ENCODE measurements at regions not wholly inside any gene's neighbourhood (a gene's known extent, or its start where the extent isn't known, plus 50 kb on each side); places are given as distances from the start of the nearest gene placed in this dataset.

GRCh38 chr18:75638776-75639471 lies 211.4 kb upstream of the SMIM21 start:
- H3K4me3 ChIP-seq (ENCODE audit: low read length in 3 of 3) = peak overlapping the region in 1 of 3 donors; percentile 25
- no peak for TF ChIP-seq CTCF (IDR thresholded peaks at IDR 0.05; ENCODE audit: borderline replicate concordance, extremely low read depth, insufficient read depth)
- DNase-seq (peak; percentile 19 to 74 (median 46)), FAIRE-seq (no peak)
- H3K27ac ChIP-seq (ENCODE audit: low read depth in 2 of 2, low read length in 2 of 2) = no peak overlapping the region
- H3K36me3 ChIP-seq (ENCODE audit: control insufficient read depth in 2 of 3, insufficient read depth in 3 of 3, low read length in 3 of 3) = no peaks in the 10 kb centered on the region
- intact Hi-C loops (cut with DNase I) = no loop called here
- H3K4me1 ChIP-seq (ENCODE audit: control insufficient read depth in 2 of 3, insufficient read depth in 2 of 3, low read depth in 1 of 3, low read length in 3 of 3) = peaks cover 0 to 2% (median 0%) of the 10 kb centered on the region in 3 donors
- H3K9ac ChIP-seq (ENCODE audit: low read length in 3 of 3) = no peak overlapping the region
- no peaks in the 10 kb centered on the region for H3K27me3 ChIP-seq (ENCODE audit: control insufficient read depth, insufficient read depth, low read length)
- H3K9me3 ChIP-seq (ENCODE audit: control insufficient read depth in 2 of 3, insufficient read depth in 1 of 3, low read length in 3 of 3) = no peaks in the 10 kb centered on the region

GRCh38 chr18:75638223-75638775 lies 210.8 kb upstream of the SMIM21 start:
- H3K4me3 ChIP-seq (ENCODE audit: low read length in 3 of 3) = peak overlapping the region in 2 of 3 donors; percentile 17 to 25
- no peak for FAIRE-seq
- intact Hi-C loops (cut with DNase I) = no loop called here

GRCh38 chr18:75635096-75635495 lies 207.6 kb upstream of the SMIM21 start:
- H3K36me3 ChIP-seq (ENCODE audit: control insufficient read depth in 2 of 3, insufficient read depth in 3 of 3, low read length in 3 of 3) = no peaks in the 10 kb centered on the region
- H3K4me1 ChIP-seq (ENCODE audit: control insufficient read depth in 2 of 3, insufficient read depth in 2 of 3, low read depth in 1 of 3, low read length in 3 of 3) = peaks cover 0 to 2% (median 0%) of the 10 kb centered on the region in 3 donors
- FAIRE-seq = no peak
- H3K9ac ChIP-seq (ENCODE audit: low read length in 3 of 3) = no peak overlapping the region
- intact Hi-C loops (cut with DNase I) = no loop called here
- H3K4me3 ChIP-seq (ENCODE audit: low read length in 3 of 3) = no peak overlapping the region
- no peak for DNase-seq
- no peaks in the 10 kb centered on the region for H3K9me3 ChIP-seq (ENCODE audit: control insufficient read depth in 2 of 3, insufficient read depth in 1 of 3, low read length in 3 of 3)
- H3K27ac ChIP-seq (ENCODE audit: low read depth in 2 of 2, low read length in 2 of 2) = no peak overlapping the region
- H3K27me3 ChIP-seq (ENCODE audit: control insufficient read depth, insufficient read depth, low read length) = no peaks in the 10 kb centered on the region
- no peak for TF ChIP-seq CTCF (IDR thresholded peaks at IDR 0.05; ENCODE audit: borderline replicate concordance, extremely low read depth, insufficient read depth)

More at GRCh38 chr18:75638223-75638775, 210.8 kb upstream of the SMIM21 start:
- H3K27ac ChIP-seq (ENCODE audit: low read depth in 2 of 2, low read length in 2 of 2) = no peak overlapping the region
- TF ChIP-seq CTCF (IDR thresholded peaks at IDR 0.05; ENCODE audit: borderline replicate concordance, extremely low read depth, insufficient read depth) = no peak
- no peak overlapping the region for H3K9ac ChIP-seq (ENCODE audit: low read length in 3 of 3)
- peaks cover 0 to 2% (median 0%) of the 10 kb centered on the region in 3 donors for H3K4me1 ChIP-seq (ENCODE audit: control insufficient read depth in 2 of 3, insufficient read depth in 2 of 3, low read depth in 1 of 3, low read length in 3 of 3)
- H3K9me3 ChIP-seq (ENCODE audit: control insufficient read depth in 2 of 3, insufficient read depth in 1 of 3, low read length in 3 of 3) = no peaks in the 10 kb centered on the region
- no peaks in the 10 kb centered on the region for H3K27me3 ChIP-seq (ENCODE audit: control insufficient read depth, insufficient read depth, low read length)
- no peaks in the 10 kb centered on the region for H3K36me3 ChIP-seq (ENCODE audit: control insufficient read depth in 2 of 3, insufficient read depth in 3 of 3, low read length in 3 of 3)
- peak in 3 of 5 donors; percentile 21 to 26 (median 23) for DNase-seq

Data from kidney (tissue), 13 donors.